ENCODE measurements at regions not wholly inside any gene's neighbourhood (a gene's known extent, or its start where the extent isn't known, plus 50 kb on each side); places are given as distances from the start of the nearest gene placed in this dataset.
"Not testable (repeated sequence)": the region's sequence is repeated elsewhere in the genome, so short reads cannot be mapped to it uniquely, and the experiment has no call there.

DNA sequence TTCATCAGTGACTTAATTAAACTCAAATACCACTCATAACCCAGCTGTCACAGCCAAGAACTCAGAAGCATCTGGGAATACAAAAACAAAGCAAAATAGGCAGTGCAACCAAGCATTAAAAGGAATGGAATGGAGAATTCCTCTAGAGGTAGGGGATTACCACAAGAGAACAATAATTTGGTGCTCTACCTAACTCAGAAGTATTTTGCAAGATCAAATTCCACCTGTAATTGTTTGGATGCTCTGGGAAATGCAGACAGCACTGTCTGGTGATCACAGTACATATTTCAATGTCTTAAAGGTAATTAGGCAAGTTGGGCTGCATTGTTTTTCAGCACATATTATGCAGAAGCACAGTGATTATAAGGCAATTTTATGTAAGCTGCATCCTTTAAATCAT lies 547.5 kb downstream of the TRAM1L1 start:
- no peaks in the 10 kb centered on the region for H3K36me3 ChIP-seq (ENCODE audit: low read depth, missing control alignments)
- no peak overlapping the region for H3K27ac ChIP-seq
- intact Hi-C loops (cut with DNase I; ENCODE audit: low total_unique reads): no loop called here
- no peaks in the 10 kb centered on the region for H3K27me3 ChIP-seq
- TF ChIP-seq POLR2A (IDR thresholded peaks at IDR 0.05): no peak
- TF ChIP-seq, protein P1, sequence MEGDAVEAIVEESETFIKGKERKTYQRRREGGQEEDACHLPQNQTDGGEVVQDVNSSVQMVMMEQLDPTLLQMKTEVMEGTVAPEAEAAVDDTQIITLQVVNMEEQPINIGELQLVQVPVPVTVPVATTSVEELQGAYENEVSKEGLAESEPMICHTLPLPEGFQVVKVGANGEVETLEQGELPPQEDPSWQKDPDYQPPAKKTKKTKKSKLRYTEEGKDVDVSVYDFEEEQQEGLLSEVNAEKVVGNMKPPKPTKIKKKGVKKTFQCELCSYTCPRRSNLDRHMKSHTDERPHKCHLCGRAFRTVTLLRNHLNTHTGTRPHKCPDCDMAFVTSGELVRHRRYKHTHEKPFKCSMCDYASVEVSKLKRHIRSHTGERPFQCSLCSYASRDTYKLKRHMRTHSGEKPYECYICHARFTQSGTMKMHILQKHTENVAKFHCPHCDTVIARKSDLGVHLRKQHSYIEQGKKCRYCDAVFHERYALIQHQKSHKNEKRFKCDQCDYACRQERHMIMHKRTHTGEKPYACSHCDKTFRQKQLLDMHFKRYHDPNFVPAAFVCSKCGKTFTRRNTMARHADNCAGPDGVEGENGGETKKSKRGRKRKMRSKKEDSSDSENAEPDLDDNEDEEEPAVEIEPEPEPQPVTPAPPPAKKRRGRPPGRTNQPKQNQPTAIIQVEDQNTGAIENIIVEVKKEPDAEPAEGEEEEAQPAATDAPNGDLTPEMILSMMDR (IDR thresholded peaks at IDR 0.05): no peak
- H3K4me3 ChIP-seq: no peak overlapping the region
- H3K4me1 ChIP-seq: no peaks in the 10 kb centered on the region
- DNase-seq: no peak
- no peaks in the 10 kb centered on the region for H3K9me3 ChIP-seq

- H3K27ac ChIP-seq; H3K9me3 ChIP-seq; H3K4me3 ChIP-seq; intact Hi-C loops (cut with DNase I; ENCODE audit: low total_unique reads); DNase-seq; H3K27me3 ChIP-seq; H3K36me3 ChIP-seq (ENCODE audit: low read depth, missing control alignments); H3K4me1 ChIP-seq: not testable (repeated sequence)
- 90 to 91% methylated on average over 6 of the region's 6 CpGs for WGBS, 2 donors
Measured at GRCh38 chr4:116536024-116536423, 549.4 kb downstream of the TRAM1L1 start.

- intact Hi-C loops (cut with DNase I; ENCODE audit: low total_unique reads): no loop called here
- Histone ChIP-seq H3K4me3 (peak overlapping the region in 1 of 2 donors; percentile 22), H3K27me3 (no peaks in the 10 kb centered on the region), H3K9me3 (no peaks in the 10 kb centered on the region), H3K4me1 (no peaks in the 10 kb centered on the region), H3K27ac (no peak overlapping the region), H3K36me3 (ENCODE audit: low read depth, missing control alignments) (no peaks in the 10 kb centered on the region)
- no peak for DNase-seq
- 33 to 43% methylated on average over 5 of the region's 5 CpGs for WGBS, 2 donors
- TF ChIP-seq, protein P1 (IDR thresholded peaks at IDR 0.05): no peak
- no peak for TF ChIP-seq POLR2A (IDR thresholded peaks at IDR 0.05)
Measured at GRCh38 chr4:116531870-116532269, 553.5 kb downstream of the TRAM1L1 start.

DNA sequence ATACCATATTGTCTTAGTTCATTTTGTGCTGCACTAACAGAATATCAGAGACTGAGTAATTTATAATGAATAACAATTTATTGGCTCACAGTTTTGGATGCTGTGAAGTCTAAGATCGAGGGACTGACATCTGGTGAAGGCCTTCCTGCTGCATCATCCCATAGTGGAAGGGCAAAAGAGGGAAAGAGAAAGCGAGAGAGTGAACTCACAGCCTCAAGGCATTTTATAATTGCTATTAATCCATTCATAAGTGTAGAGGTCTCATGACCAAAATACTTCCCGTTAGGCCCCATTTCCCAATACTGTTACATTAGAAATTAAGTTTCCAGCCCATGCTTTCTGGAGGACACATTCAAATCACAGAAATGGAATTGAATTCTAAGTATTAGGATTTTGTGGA lies 554.4 kb downstream of the TRAM1L1 start:
- Histone ChIP-seq H3K36me3 (ENCODE audit: low read depth, missing control alignments) (no peaks in the 10 kb centered on the region), H3K4me3 (no peak overlapping the region), H3K9me3 (no peaks in the 10 kb centered on the region), H3K27me3 (no peaks in the 10 kb centered on the region), H3K4me1 (no peaks in the 10 kb centered on the region), H3K27ac (no peak overlapping the region)
- intact Hi-C loops (cut with DNase I; ENCODE audit: low total_unique reads): no loop called here
- no peak for DNase-seq
- TF ChIP-seq, protein P1 (IDR thresholded peaks at IDR 0.05): no peak
- TF ChIP-seq POLR2A (IDR thresholded peaks at IDR 0.05): no peak
- 75 to 85% methylated on average over 3 of the region's 3 CpGs for WGBS, 2 donors

DNA sequence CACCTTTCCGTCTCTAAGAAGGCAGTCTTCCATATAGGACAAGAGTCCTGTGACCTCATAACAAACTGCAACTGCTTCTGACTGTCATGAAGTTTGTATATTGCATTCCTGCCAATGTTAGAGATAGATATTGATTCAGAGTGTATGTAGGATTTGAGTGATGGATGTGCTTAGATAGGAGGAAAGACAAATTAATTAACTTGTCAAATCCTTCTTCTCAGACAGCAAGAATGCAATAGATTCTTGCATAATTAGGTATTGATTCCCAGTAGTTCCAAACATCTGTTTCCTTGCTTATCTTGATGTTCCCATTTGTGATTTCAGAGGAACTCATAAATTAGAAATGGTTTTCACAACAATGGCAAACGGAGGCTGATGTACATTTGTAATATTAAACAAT lies 555.3 kb downstream of the TRAM1L1 start:
- intact Hi-C loops (cut with DNase I; ENCODE audit: low total_unique reads): no loop called here
- no peaks in the 10 kb centered on the region for H3K4me1 ChIP-seq
- no peaks in the 10 kb centered on the region for H3K27me3 ChIP-seq
- TF ChIP-seq, protein P1 (IDR thresholded peaks at IDR 0.05): no peak
- TF ChIP-seq POLR2A (IDR thresholded peaks at IDR 0.05): no peak
- H3K9me3 ChIP-seq: no peaks in the 10 kb centered on the region
- H3K27ac ChIP-seq: no peak overlapping the region
- WGBS, 2 donors: 47 to 60% methylated on average over 2 of the region's 2 CpGs
- H3K4me3 ChIP-seq: no peak overlapping the region
- no peak for DNase-seq
- H3K36me3 ChIP-seq (ENCODE audit: low read depth, missing control alignments): no peaks in the 10 kb centered on the region
